SH-SY5Y (cell line): ENCODE measurements at regions not wholly inside any gene's neighbourhood (a gene's known extent, or its start where the extent isn't known, plus 50 kb on each side); places are given as distances from the start of the nearest gene placed in this dataset.

Experiments used
- GATA2 ChIP-seq: IDR thresholded peaks from 2 replicates; pipeline ENCODE4 v1.6.1; 2011; ENCODE audit warnings: mild to moderate bottlenecking, low read depth, low read length
- GATA3 ChIP-seq: IDR thresholded peaks from 2 replicates; pipeline ENCODE4 v1.6.1; 2011; ENCODE audit warnings: low read depth, mild to moderate bottlenecking, low read length, moderate library complexity

DNA sequence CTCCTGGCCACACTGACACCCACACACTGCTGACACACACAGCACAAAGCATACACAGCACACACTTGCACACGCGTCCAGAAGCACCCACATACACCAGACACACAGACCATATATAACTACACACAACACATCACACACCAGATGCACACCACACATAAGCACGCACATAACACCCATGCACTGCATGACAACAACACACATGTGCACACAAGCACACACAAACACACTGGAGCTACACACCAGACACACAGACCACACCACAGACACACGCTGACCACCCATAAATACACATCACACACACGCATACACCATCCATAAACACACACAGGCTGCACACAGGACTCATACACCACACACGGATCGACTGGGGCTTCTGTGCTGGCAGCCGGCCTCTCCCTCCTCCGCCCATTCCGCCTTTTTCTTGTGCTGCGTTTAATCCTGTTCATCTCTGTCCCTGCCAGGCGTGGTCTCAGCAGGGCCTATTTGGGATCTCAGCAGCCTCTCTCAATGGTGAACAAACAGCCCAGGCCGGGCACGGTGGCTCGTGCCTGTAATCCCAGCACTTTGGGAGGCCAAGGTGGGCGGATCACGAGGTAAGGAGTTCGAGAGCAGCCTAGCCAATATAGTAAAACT, 396.9 kb upstream of the MYT1L start:
- TF ChIP-seq GATA2 (no peak), GATA3 (no peak)
